ENCODE measurements at regions not wholly inside any gene's neighbourhood (a gene's known extent, or its start where the extent isn't known, plus 50 kb on each side); places are given as distances from the start of the nearest gene placed in this dataset.

DNA sequence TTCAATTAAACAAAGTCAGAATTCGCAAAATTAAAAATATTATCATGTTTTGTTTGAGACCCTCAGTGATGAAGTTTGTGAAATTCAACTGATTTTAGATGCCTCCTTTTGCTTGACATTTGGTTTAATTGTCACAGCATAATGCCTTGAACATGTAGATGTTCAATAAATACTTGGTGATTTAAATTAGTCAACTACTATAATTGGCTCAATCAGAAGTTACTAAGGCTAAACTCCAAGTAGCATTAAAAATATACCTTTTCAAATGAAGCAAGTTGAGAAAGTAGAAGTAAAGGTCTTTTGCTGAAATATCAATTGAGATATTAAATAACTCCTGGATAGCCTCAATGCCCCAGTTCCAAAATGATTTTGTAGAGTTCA, 145.8 kb upstream of the AKIRIN2 start:
- DNase-seq (ENCODE audit: low spot score) = no peak

- DNase-seq (ENCODE audit: low spot score) = no peak
Observed at GRCh38 chr6:87847135-87847829, 145.2 kb upstream of the AKIRIN2 start.

DNA sequence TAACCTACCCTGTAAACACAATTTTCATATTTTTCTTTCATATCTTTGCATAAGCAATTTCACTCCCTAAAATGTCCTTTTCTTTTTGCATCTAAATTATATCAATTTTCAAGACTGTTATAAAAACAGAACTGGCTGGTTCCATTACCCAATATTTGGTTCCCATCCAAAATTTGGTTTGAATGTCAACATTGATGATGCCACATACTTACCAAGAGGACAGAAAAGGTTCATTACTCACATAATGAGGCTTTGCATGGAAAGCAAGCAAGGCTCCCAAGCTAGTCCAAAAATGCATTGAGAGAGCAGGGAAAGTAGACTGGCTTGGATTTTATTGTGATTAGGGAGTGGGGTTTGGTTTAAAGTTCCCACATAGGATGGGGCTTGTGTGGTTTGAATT, 144.4 kb upstream of the AKIRIN2 start:
- DNase-seq (ENCODE audit: low spot score) = no peak

- DNase-seq (ENCODE audit: low spot score) = no peak
Observed at GRCh38 chr6:87840324-87840723, 138.3 kb upstream of the AKIRIN2 start.

GRCh38 chr6:87837876-87838275, 135.8 kb upstream of the AKIRIN2 start:
- DNase-seq (ENCODE audit: low spot score) = no peak

DNA sequence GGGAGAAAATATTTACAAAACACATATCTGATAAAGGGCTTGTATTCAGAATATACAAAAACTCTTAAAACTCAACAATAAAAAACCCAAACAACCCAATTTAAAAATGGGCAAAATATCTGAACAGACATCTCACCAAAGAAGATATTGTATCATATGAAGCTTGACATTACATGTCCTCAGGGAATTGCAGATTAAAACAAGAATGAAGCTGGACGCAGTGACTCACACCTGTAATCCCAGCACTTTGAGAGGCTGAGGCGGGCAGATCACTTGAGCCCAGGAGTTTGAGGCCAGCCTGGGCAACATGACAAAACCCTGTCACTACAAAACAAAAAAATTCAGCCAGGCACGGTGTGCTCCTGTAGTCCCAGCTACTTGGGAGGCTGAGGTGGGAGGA, 135.4 kb upstream of the AKIRIN2 start:
- DNase-seq (ENCODE audit: low spot score) = no peak

DNA sequence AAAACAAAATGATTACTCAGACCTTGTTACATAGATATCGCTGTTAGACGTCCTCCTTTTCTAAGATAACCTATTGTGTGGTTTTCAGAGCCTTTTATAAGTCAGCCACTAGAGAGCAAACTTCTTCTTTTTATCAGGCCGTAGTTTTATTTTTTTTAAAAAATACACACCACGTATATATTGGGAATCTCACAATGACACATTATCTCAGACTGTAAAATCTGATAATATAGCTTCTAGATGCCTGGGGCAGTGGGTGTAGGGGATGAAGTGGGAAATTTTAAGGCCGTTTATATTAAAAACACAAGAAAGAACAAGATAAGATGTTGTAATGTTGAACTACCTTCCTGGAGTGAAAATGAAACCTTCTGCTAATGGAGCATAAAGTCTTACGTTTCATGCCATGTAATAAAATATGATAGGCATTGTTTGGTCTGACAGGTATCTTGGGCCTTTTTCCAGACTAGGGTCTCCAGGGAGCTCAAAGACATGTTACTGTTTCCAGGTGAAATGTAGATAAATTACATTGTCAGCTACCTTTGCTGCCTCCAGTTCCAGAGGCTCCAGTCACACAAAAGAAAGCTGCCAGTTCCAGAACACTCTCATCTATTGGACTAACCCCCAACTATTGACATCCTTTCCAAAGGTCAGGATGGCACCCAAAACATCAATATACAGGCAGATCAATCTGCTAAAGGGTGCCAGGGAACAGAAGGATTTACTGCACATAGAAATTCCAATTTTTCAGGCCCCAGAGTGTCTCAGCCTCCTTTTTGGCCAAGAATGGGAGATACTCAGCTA, 130.2 kb upstream of the AKIRIN2 start:
- DNase-seq (ENCODE audit: low spot score) = peak; percentile 18

- no peak for DNase-seq (ENCODE audit: low spot score)
Observed at GRCh38 chr6:87830907-87831306, 128.9 kb upstream of the AKIRIN2 start.

- no peak for DNase-seq (ENCODE audit: low spot score)
Observed at GRCh38 chr6:87829622-87830121, 127.6 kb upstream of the AKIRIN2 start.

- no peak for DNase-seq (ENCODE audit: low spot score)
Observed at GRCh38 chr6:87828044-87828443, 126.0 kb upstream of the AKIRIN2 start.

DNA sequence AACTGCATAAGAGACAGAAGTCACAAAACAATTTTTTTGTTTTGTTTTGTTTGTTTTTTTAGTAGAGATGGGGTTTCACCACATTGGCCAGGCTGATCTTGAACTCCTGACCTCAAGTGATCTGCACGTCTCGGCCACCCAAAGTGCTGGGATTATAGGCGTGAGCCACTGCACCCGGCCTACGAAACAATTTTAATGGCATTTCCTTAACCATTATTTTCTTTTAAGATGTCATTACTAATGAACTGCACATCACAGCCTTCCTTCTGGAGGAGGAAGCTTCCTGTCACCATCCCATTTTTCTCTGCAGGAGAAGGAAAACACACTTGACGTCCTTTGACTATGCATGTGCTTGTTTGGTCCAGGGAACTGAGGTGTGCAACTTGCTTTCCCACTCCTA, 125.3 kb upstream of the AKIRIN2 start:
- no peak for DNase-seq (ENCODE audit: low spot score)

DNA sequence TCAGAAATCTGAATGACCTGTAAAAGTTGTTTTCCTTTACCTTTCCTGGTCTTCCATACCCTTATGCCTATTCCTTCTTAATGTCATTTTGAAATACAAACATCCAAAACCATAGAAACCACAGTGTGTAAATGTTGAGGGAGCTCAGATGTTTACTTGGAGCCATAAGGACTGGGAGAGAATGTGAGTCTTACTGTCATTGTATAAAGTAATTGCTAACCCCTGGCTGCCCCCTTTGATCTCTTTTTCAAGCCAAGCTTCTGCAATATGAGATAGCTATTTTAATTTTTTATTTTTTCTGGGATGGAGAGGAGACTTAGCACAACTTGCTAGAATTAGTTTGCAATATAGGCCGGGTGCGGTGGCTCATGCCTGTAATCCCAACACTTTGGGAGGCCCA, 124.4 kb upstream of the AKIRIN2 start:
- DNase-seq (ENCODE audit: low spot score) = no peak

- DNase-seq (ENCODE audit: low spot score) = peak; percentile 7
Observed at GRCh38 chr6:87825821-87826221, 123.8 kb upstream of the AKIRIN2 start.

DNA sequence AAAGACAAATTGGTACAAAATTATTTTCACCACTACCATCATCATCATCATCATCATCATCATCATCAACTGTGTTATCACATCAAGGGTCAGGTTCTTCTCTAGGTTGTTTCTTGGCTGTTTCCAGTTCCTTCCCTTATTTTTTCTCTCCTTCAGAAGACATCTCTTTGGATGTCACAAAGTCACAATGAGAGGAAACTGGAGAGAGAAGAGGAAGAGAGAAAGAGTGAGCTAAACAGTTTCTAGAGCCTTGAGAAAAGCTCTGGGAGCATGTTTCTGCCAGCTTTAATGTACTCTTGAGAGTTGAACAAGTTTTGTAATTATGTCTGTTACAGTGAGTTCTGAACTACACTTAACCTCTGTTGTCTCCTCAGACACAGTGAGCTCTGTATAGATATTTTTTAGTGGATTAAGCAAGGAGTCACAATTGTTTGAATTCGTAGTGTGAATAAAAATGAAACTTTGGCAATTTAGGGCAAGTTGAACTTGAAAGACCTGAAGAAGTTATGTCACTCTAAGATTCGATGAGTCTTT, 123.0 kb upstream of the AKIRIN2 start:
- DNase-seq (ENCODE audit: low spot score) = no peak

DNA sequence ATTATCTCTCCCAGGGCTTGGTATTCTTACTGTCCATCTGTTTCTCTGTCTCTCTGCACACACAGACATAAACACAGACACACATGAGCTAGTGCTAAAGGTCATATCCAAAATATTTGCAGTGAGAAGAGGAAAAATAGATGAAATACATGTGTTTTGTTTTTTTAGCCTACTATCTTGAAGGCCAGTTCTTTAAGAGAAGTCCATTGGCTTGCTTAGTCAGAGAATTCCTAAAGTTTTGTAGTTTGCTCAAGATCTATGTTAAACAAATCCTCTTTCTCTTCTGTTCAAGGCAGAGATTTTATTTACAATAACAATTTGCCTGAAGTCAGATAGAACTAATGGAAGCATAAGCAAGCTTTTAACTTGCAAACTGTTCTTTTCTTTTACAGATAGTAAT, 120.0 kb upstream of the AKIRIN2 start:
- DNase-seq (ENCODE audit: low spot score) = no peak

GRCh38 chr6:87820343-87820984, 118.4 kb upstream of the AKIRIN2 start:
- no peak for DNase-seq (ENCODE audit: low spot score)

- DNase-seq (ENCODE audit: low spot score) = no peak
Observed at GRCh38 chr6:87817183-87817582, 115.2 kb upstream of the AKIRIN2 start.

DNA sequence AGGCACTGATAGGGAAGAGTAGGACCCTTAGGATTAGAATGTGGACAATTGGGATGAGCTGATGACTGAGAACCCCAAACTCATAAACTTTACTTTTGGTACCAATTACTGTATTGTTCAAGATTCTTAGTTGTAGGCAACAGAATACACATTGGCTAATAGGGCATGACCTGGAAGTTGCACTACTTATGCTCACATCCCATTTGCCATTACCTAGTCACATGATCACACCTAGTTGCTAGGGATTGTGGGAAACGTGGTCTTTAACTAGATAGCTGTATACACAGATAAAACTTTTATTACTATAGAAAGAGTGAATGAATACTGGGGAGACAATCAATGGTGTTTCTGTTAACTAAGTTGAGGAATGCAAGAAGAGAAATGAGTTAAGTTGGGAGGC, 113.4 kb upstream of the AKIRIN2 start:
- no peak for DNase-seq (ENCODE audit: low spot score)

DNA sequence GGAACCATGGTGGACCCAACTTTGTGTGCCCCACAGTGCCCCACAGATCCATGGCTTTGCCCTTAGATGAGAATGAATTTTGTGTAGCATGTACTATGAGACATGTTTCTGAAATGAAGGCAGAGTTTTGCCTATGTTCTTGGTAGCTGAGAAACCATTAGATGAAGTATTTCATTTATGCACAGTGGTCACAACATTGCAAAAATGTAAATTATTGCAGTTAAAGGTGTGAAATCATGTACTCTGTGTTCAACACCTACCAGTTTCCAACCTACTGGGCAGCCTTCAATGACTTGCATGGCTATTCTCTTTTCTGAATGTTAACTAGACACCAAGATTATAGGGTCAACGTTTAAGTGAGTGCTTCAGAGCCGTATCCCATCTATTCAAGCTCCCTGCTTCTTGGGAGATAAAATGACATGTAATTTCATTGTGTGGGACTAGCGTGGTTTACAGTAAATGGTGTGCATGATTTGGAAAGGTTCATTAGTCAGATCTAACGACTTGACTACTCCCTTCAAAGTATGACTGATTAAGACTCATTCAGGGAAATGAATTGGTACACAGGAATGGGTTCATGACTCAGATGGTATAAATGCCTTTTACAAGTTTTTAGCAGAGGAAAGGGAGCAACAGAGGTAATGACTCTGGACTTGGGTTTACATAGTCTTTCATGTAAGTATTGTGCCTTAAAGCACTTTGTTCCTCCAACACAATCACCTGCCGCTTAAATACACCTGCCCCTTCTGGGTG, 106.1 kb upstream of the AKIRIN2 start:
- no peak for DNase-seq (ENCODE audit: low spot score)

DNA sequence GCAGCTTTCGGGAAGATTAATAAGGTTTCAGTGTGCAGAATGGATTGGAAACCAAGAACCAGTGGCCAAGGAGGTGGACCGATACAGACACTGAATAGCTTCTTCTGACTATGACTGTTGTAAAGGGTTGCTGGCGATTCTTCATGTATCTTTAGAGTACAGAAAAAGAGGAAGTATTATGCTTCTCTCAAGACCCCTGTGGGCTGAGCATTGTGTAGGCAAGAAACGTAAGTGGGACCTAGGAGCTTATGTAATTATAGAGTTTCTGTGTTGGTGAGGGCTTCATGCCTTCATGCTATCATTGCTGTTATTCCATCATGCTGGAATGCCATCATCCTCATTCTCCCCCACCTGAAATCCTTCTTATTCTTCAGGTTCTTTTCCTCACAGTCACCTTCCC, 105.4 kb upstream of the AKIRIN2 start:
- no peak for DNase-seq (ENCODE audit: low spot score)

- DNase-seq (ENCODE audit: low spot score) = no peak
Observed at GRCh38 chr6:87806635-87807034, 104.6 kb upstream of the AKIRIN2 start.

DNA sequence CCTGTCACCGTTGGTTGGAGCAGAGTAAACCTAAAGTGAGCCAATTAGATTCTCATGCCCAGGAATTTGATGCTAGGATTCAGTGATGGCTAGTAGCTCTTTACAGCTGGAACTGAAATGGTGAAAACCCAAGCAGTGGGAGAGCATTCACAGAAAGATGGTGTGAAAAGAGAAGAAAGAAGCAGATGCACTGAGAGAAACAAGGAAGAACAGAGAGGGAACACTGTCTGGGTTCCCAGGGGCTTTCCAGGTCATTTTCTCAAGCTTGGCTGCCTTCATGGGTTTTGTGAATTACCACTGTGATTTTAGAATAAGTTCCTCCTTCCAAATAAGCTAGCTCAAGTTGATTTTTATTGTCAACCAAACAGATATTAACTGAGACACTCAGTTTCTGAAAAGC, 104.1 kb upstream of the AKIRIN2 start:
- no peak for DNase-seq (ENCODE audit: low spot score)
